Cortex of kidney (tissue), 1 donor: ENCODE measurements at regions not wholly inside any gene's neighbourhood (a gene's known extent, or its start where the extent isn't known, plus 50 kb on each side); places are given as distances from the start of the nearest gene placed in this dataset.
"Not testable (repeated sequence)": the region's sequence is repeated elsewhere in the genome, so short reads cannot be mapped to it uniquely, and the experiment has no call there.

Source experiments
- DNase-seq: peaks from one replicate; lab custom pipeline; 2025; lab: John Stamatoyannopoulos, UW

- no peak for DNase-seq
Observed at GRCh38 chr21:15203740-15204139, 138.9 kb upstream of the NRIP1 start.

- DNase-seq = no peak
Observed at GRCh38 chr21:15204140-15204969, 139.6 kb upstream of the NRIP1 start.

DNA sequence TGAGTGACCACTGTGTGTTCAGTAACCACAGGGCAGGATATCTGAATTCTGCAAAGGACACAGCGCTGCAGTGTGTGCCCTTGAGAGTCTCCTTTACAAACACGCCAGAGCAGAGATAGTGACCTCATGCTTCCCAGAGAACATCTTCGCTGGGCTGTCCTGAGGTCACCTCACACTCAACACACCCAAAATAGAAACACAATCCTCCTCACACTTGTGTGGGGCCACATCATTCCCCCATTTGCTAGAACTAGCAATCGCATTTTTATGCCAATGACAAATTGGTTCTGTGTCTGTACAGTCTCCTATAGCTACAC, 140.1 kb upstream of the NRIP1 start:
- no peak for DNase-seq

DNA sequence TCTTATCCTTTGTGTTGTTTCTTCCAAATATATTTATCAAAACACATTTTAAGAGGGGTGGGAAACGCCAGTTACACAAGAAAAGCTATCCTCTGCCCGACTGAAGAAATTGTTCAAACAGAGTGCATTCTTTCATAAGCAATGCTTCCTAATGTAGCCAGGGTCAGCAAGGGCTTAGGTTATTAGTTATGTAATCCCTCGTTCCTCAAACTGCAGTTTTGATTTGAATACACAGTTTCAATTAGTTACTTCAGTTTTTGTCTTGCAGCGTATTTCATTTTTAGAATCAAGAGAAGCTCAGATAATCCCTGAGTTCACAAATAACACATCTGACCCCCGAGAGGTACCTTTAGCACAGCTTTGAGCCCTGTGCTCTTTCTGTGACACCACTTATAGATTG, 141.7 kb upstream of the NRIP1 start:
- DNase-seq = no peak

DNA sequence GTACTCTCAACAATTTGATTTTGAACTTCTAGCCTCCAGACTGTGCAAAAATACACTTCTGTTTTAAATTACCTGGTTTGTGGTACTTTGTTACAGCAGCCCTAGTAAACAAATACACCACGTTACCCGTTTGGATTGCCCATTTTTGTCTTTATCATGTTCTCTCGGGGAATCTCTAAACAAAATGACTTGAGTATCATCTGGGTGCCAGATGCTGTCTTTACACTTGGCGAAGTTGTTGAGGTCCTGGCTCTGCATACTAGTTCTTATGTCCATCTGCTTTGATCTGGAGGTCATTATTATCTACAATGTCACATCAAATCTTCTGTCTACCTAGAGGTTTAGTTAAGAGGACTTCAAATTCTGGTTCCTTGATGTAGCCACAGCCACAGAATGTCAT, 142.4 kb upstream of the NRIP1 start:
- no peak for DNase-seq

DNA sequence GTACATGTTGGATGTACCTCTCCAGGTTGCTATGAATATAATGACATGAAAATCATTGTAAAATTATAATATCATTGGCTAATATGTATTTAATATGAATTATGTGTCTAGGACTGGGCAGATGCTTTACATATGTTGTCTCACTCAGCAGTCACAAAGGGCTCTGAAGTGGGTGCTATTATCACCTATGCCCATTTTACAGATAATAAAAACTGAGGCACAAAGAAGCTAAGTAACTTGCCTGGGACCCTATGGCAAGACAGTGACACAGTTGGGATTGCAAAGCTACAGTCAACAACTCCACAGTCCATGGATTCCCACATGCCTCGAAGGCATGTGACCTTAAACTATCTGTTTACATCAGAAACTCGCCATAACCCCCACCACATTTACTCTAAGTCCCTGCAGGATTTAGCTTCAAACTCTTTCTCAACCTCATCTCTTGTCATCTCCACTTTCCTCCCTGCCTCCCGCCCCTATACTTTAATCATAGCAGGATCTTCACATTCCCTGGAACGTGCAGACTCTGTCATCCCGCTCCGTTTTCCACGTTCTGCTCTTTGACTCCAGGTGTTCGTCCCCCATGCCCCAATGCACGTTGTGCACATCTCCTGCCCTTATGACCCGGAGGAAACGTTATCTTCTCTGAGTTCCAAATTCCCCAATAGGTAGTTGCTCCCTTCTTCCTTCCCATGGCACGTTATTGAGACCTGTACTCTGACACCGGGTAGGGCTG, 143.0 kb upstream of the NRIP1 start:
- DNase-seq = no peak

- no peak for DNase-seq
Observed at GRCh38 chr21:15208786-15209185, 144.0 kb upstream of the NRIP1 start.

DNA sequence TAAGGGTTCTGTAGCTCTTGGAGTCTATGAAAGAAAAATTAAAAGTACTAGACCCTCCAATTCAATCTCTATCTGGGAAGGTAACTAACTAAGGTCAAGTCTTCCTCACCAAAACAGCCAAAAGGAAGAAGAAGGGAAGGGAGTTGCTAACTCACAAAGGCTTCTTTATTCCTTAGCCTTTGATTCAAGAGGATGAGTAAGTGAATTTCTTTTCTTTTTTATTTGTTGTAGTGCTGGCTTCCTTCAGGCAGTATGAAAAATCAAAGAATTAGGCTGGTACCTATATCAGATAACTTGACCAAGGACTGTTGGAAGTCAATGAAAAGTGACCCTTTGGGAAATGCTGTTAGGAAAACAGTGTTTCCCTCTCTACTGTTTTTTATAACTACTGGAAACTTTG, 144.4 kb upstream of the NRIP1 start:
- no peak for DNase-seq

- no peak for DNase-seq
Observed at GRCh38 chr21:15210235-15210678, 145.5 kb upstream of the NRIP1 start.

DNA sequence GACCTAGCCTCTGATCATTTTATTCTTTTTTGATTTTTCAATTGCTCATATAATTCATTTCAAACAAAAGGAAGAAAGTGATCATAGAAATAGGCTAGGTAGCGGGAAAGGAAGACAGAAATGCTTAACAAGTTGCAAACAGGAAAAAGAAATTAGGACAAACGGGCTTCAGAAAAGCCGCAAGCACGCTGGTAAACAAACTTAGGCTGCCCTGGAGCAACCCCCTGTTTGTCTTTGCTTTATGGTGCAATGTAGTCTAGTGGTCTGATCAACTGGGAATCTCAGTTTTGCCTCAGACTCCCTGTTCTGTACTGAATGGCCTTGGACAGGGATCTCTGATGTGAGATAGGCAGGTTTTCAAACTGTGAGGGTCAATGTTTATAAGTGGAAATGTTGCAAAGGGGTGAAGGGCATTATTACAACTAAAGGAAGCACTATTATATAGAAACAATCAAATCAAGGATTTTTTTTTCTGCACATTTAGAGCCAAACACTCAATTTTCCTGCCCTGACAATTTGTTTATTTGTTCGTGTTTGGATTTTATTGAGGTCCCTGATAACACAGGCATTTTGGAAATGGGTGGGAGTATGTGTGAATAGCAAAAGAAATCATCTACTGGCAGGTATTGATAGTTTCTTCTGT, 146.8 kb upstream of the NRIP1 start:
- no peak for DNase-seq

GRCh38 chr21:15212206-15212605, 147.4 kb upstream of the NRIP1 start:
- DNase-seq = no peak

DNA sequence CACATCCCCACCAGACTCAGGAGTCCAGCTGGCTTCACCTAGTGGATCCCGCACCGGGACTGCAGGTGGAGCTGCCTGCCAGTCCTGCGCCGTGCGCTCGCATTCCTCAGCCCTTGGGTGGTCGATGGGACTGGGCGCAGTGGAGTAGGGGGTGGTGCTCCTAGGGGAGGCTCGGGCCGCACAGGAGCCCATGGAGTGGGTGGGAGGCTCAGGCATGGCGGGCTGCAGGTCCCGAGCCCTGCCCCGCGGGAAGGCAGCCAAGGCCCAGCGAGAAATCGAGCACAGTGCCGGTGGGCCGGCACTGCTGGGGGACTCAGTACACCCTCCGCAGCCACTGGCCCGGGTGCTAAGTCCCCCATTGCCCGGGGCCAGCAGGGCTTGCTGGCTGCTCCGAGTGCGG, 153.7 kb upstream of the NRIP1 start:
- DNase-seq = not testable (repeated sequence)

GRCh38 chr21:15219039-15219438, 154.2 kb upstream of the NRIP1 start:
- no peak for DNase-seq

GRCh38 chr21:15219894-15220293, 155.1 kb upstream of the NRIP1 start:
- no peak for DNase-seq

- no peak for DNase-seq
Observed at GRCh38 chr21:15221799-15222386, 157.1 kb upstream of the NRIP1 start.

- no peak for DNase-seq
Observed at GRCh38 chr21:15222707-15223106, 157.9 kb upstream of the NRIP1 start.

DNA sequence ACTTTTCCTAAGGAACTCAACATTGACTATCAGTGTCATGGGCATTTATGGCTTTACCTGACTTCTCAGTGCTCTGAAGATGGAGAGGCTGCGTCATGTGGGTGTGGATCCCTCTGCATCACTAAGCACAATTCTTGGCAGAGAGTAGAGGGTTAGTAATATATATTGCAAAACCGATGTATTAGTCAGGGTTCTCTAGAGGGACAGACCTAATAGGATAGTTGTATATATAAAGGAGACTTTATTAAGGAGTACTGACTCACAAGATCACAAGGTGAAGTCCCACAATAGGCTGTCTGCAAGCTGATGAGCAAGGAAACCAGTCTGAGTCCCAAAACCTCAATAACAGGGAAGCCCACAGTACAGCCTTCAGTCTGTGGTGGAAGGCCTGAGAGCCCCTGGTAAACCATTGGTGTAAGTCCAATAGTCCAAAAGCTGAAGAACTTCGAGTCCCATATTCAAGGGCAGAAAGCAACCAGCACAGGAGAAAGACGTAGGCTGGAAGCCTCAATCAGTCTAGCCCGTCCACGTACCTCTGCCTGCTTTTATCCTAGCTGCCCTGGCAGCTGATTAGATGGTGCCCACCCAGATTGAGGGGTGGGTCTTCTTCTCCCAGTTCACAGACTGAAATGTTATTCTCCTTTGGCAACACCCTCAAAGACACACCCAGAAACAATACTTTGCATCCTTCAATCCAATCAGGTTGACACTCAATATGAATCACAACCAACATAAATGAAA, 159.7 kb upstream of the NRIP1 start:
- no peak for DNase-seq

DNA sequence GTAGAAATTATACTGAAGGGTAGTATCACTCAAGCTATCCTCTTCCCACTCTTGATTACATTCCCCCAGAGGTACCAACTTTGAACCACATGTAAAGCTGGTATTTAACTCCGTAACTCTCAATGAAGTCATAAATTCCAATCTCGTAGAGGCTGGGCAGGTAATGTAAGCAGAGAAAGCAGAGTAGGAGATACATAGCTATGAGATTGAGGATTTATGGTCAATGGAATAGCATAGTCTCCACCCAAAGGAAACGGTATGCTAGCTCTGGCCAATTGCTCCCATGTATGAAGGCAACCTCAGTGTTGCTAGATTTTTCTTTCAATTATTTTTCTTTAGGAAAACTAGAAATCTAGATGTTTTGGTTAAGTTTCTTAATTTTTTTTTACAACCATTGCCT, 163.1 kb upstream of the NRIP1 start:
- no peak for DNase-seq

GRCh38 chr21:15229390-15229789, 164.6 kb upstream of the NRIP1 start:
- DNase-seq = no peak

- no peak for DNase-seq
Observed at GRCh38 chr21:15233611-15234010, 168.8 kb upstream of the NRIP1 start.

DNA sequence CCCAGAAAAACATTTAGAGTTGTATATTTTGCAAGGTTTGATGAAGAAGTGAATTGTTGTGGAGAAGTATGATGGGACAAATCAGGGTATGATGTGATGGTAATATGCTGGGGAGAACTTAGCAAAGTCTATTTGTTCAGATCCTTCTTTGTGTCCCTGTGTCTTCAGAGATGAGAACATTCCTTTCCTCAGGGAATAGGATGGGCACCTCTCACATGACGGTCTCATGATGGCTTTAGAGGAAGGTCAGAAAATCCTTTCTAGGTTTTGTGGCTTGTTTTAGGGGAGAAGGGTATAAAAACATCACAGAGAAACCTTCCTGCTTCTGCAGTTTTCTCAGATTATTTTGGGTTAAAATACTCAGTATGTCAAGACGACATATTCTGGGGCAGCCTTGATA, 171.3 kb upstream of the NRIP1 start:
- no peak for DNase-seq

GRCh38 chr21:15240848-15241247, 176.0 kb upstream of the NRIP1 start:
- DNase-seq = no peak
